AG04450 (cell line): ENCODE measurements at regions not wholly inside any gene's neighbourhood (a gene's known extent, or its start where the extent isn't known, plus 50 kb on each side); places are given as distances from the start of the nearest gene placed in this dataset.
"Not testable (repeated sequence)": the region's sequence is repeated elsewhere in the genome, so short reads cannot be mapped to it uniquely, and the experiment has no call there.

ENCODE experiments used
- CTCF ChIA-PET: fragments of 300-600, 350-600 bp; formaldehyde crosslinking; extraction: SDS; loops from one replicate; lab custom pipeline; 2022; ENCODE audit warnings: antibody characterized with exemption, inconsistent platforms; lab: Charles Lee
- POLR2A ChIA-PET: fragments of 350-600 bp; formaldehyde crosslinking; extraction: SDS; loops from one replicate; lab custom pipeline; 2021; ENCODE audit warnings: antibody characterized with exemption, inconsistent platforms; lab: Yijun Ruan, JAX
- DNase-seq: peaks from one replicate; pipeline ENCODE4 v3.0.0-alpha.2; 2011; ENCODE audit warnings: low read depth, low spot score
- H3K27ac ChIP-seq: one replicate; pipeline ENCODE4 v1.5.1; 2012; ENCODE audit warnings: low read depth, low read length, control low read depth
- H3K27me3 ChIP-seq: one replicate; pipeline ENCODE4 v1.6.0; 2012; ENCODE audit warnings: low read length; ENCODE audit not compliant: control insufficient read depth, insufficient read depth
- H3K4me3 ChIP-seq: 2 replicates; pipeline ENCODE4 v1.5.1; 2011; ENCODE audit warnings: mild to moderate bottlenecking, low read depth, low read length, control low read depth
- H3K9me3 ChIP-seq: 2 replicates; pipeline ENCODE4 v1.5.1; 2012; ENCODE audit warnings: low read length; ENCODE audit not compliant: control insufficient read depth, insufficient read depth
- CTCF ChIP-seq: IDR thresholded peaks from 2 replicates; pipeline ENCODE4 v1.5.1; 2011; ENCODE audit warnings: low read depth, low read length, control low read depth, inconsistent platforms

- DNase-seq: no peak
- peaks cover 7% of the 10 kb centered on the region for H3K9me3 ChIP-seq
- no peaks in the 10 kb centered on the region for H3K27me3 ChIP-seq
- TF ChIP-seq CTCF: no peak
- POLR2A ChIA-PET: no interaction called here
- no peak overlapping the region for H3K27ac ChIP-seq
- H3K4me3 ChIP-seq: no peak overlapping the region
- CTCF ChIA-PET: interaction anchor here (2.0 kb wide), 1 partner anchor 54 kb away, joined by 8 read pairs; no protein-coding TSS in a partner anchor
Observed at GRCh38 chr3:159751752-159752151, 236.9 kb upstream of the IL12A start.

DNA sequence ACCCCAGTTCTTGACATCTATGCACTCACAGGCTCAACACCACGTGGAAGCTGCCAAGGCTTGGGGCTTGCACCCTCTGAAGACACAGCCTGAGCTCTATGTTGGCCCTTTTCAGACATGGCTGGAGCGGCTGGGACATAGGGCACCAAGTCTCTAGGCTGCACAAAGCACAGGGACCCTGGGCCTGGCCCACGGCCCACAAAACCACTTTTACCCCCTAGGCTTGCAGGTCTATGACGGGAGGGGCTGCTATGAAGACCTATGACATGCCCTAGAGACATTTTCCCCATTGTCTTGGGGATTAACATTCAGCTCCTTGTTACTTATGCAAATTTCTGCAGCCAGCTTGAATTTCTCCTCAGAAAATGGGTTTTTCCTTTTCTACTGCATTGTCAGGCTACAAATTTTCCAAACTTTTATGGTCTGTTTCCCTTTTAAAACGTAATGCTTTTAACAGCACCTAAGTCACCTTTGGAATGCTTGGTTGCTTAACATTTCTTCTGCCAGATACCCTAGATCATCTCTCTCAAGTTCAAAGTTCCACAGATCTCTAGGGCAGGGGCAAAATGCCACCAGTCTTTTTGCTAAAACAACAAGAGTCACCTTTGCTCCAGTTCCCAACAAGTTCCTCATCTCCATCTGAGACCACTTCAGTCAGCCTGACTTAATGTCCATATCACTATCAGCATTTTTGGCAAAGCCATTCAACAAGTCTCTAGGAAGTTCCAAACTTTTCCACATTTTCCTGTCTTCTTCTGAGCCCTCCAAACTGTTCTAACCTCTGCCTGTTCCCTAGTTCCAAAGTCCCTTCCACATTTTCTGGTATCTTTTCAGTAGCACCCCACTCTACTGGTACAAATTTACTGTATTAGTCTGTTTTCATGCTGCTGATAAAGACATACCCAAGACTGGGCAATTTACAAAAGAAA lies 232.1 kb upstream of the IL12A start:
- POLR2A ChIA-PET, DNase-seq: not testable (repeated sequence)
- CTCF ChIA-PET: interaction anchor here (0.8 to 1.6 kb wide), 2 partner anchors 10 to 49 kb away, joined by 3 to 6 read pairs; no protein-coding TSS in a partner anchor

GRCh38 chr3:159757341-159758060 lies 231.1 kb upstream of the IL12A start:
- DNase-seq: no peak
- ChIA-PET CTCF (interaction anchor here (1.0 to 1.6 kb wide), 3 partner anchors 9 to 47 kb away, joined by 3 to 6 read pairs (median 3); no protein-coding TSS in a partner anchor), POLR2A (no interaction called here)
- Histone ChIP-seq H3K4me3 (no peak overlapping the region), H3K27ac (no peak overlapping the region), H3K9me3 (peaks cover 7% of the 10 kb centered on the region), H3K27me3 (no peaks in the 10 kb centered on the region)
- TF ChIP-seq CTCF: no peak

More for the DNA sequence above, 232.1 kb upstream of the IL12A start:
- H3K4me3 ChIP-seq, H3K27me3 ChIP-seq, H3K9me3 ChIP-seq, H3K27ac ChIP-seq: not testable (repeated sequence)

- no peak for DNase-seq
- H3K27me3 ChIP-seq: no peaks in the 10 kb centered on the region
- POLR2A ChIA-PET: interaction anchor here (0.9 kb wide), 1 partner anchor 27 kb away, joined by 3 read pairs; no protein-coding TSS in a partner anchor
- no peak overlapping the region for H3K27ac ChIP-seq
- no peak overlapping the region for H3K4me3 ChIP-seq
- TF ChIP-seq CTCF: no peak
- CTCF ChIA-PET: interaction anchor here (1.1 to 1.4 kb wide), 2 partner anchors 9 to 45 kb away, joined by 3 read pairs; no protein-coding TSS in a partner anchor
- H3K9me3 ChIP-seq: peaks cover 7% of the 10 kb centered on the region
Observed at GRCh38 chr3:159760046-159760445, 228.6 kb upstream of the IL12A start.

DNA sequence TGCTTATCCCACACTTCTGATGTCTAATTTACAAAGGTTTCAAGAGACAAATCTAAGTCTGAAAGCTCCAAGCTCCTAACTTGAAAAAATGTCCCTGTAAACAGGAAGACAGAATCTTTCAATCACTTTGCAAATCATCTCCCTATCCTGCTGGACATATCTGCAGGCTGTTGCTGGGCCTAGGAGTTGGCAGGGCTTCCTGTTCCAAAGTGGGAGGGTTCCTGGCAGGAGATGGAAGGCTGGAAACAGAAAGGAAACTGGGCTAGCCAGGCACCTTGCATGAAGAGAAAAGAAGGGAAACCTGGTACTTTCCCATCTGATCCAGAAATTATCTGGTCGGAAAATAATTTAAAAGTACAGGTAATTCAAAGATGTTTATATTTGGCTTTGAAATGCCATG lies 227.3 kb upstream of the IL12A start:
- POLR2A ChIA-PET: interaction anchor here (0.7 to 2.3 kb wide), 2 partner anchors 10 to 29 kb away, joined by 3 to 11 read pairs; no protein-coding TSS in a partner anchor
- no peak overlapping the region for H3K4me3 ChIP-seq
- H3K9me3 ChIP-seq: no peaks in the 10 kb centered on the region; the same call in 1 of the 2 replicates
- H3K27me3 ChIP-seq: no peaks in the 10 kb centered on the region
- TF ChIP-seq CTCF: no peak
- H3K27ac ChIP-seq: no peak overlapping the region
- no peak for DNase-seq
- CTCF ChIA-PET: no interaction called here
